Heart left ventricle (tissue), 16 donors: ENCODE measurements at regions not wholly inside any gene's neighbourhood (a gene's known extent, or its start where the extent isn't known, plus 50 kb on each side); places are given as distances from the start of the nearest gene placed in this dataset.
"Not testable (repeated sequence)": the region's sequence is repeated elsewhere in the genome, so short reads cannot be mapped to it uniquely, and the experiment has no call there.

Experiments
- ATAC-seq, 4 donors: fragments of 200-7000 bp; cut with Tn5 transposase; one replicate each; pipeline ENCODE4 v1.9.1; 2020 to 2022; ENCODE audit warnings: moderate library complexity in 4 of 4, mild to moderate bottlenecking in 3 of 4, moderate number of reproducible peaks in 1 of 4
- DNase-seq, 5 donors: peaks; one replicate each; pipeline ENCODE4 v3.0.0-alpha.2; 2020
- H3K27ac ChIP-seq, 12 donors: fragments of 200-600 bp; sonication (generic) in 4 of 12; one replicate each; pipeline versions ENCODE4 v1.5.0 to v1.8.0; 2016 to 2022; ENCODE audit warnings: mild to moderate bottlenecking in 2 of 12
- H3K27me3 ChIP-seq, 9 donors: fragments of 200-600 bp; sonication (generic) in 2 of 9; one replicate each; pipeline versions ENCODE4 v1.5.1 to v1.8.0; 2016 to 2022; ENCODE audit warnings: mild to moderate bottlenecking in 3 of 9
- H3K36me3 ChIP-seq, 9 donors: fragments of 200-600 bp; sonication (generic) in 2 of 9; one replicate each; pipeline versions ENCODE4 v1.5.0 to v1.8.0; 2018 to 2022; ENCODE audit warnings: mild to moderate bottlenecking in 2 of 9
- H3K4me1 ChIP-seq, 12 donors: fragments of 200-600 bp; sonication (generic) in 4 of 12; one replicate each; pipeline versions ENCODE4 v1.5.0 to v1.8.0; 2016 to 2022; ENCODE audit warnings: mild to moderate bottlenecking in 3 of 12
- H3K4me3 ChIP-seq, 12 donors: fragments of 200-600 bp; sonication (generic) in 4 of 12; one replicate each; pipeline versions ENCODE4 v1.5.0 to v1.8.0; 2017 to 2022; ENCODE audit warnings: mild to moderate bottlenecking in 9 of 12, moderate library complexity in 4 of 12
- H3K9me3 ChIP-seq, 12 donors: fragments of 200-600 bp; sonication (generic) in 4 of 12; one replicate each; pipeline versions ENCODE4 v1.5.0 to v1.8.0; 2016 to 2022; ENCODE audit warnings: mild to moderate bottlenecking in 1 of 12
- CTCF ChIP-seq, 12 donors: fragments of 200-600 bp; sonication (generic) in 4 of 12; IDR thresholded peaks; one replicate each; pipeline versions ENCODE4 v1.5.0 to v1.8.0; 2018 to 2022; ENCODE audit warnings: antibody characterized with exemption in 12 of 12, mild to moderate bottlenecking in 5 of 12
- POLR2A ChIP-seq, 2 donors: fragments of 450-650 bp; IDR thresholded peaks; one replicate each; pipeline ENCODE4 v1.6.1; 2017; ENCODE audit warnings: antibody characterized with exemption in 2 of 2, mild to moderate bottlenecking in 2 of 2, moderate library complexity in 2 of 2
- whole genome bisulfite sequencing, 4 donors: extraction: QIAGEN DNeasy Blood & Tissue Kit in 2 of 4; methylation state at CpG; one replicate each; pipeline versions ENCODE4 v1.1.5 to v1.1.7; 2013 to 2018; 5-methylcytosine and 5-hydroxymethylcytosine counted together
- intact Hi-C, 10 donors: fragments of 100-400 bp; cut with DNase I; formaldehyde crosslinking; loops; one replicate each; pipeline versions ENCODE4 v1.11.1 to v1.14.2; 2022
- donor health status: ischemic (EF 13 %, LVEDD 7.1; RV severe dilation, severe dysfunction).
- donor health status: healthy with polysubstance abuse.
- donor health status: DM: no; HTN: yes; CAD: no.
- donor health status: DM: no; HTN: no; CAD: no.
- donor health status: ischemic (EF 25% LVEDD 6.9; RV normal size, moderate dysfunction).
- donor health status: ischemic (EF 25% LVEDD 5.7; RV mildly dilated, moderate dysfunction).
- donor health status: healthy.
- donor health status: DM: yes; HTN: yes; CAD: no.
- donor health status: ischemic (EF 35%, LVEDD 5.7; RV mildly dilated, moderate dysfunction).
- donor health status: nonischemic (EF 11% LVEDD 7.7; RV severe dilation, severe dysfunction).
- donor health status: DM: yes; HTN: yes; CAD: no.
- donor health status: PGD.
- donor health status: ischemic (EF 29% LVEDD 5.4; RV normal size, mild dysfunction).
- donor health status: nonischemic (EF 23%, LVEDD 6.1; RV moderate dilation, normal function).

- intact Hi-C loops = no loop called here
- no peak overlapping the region for H3K27ac ChIP-seq
- no peak overlapping the region for H3K4me3 ChIP-seq
- no peak for ATAC-seq
- no peaks in the 10 kb centered on the region for H3K9me3 ChIP-seq
- H3K4me1 ChIP-seq = peaks cover 0 to 12% (median 0%) of the 10 kb centered on the region in 12 donors
- H3K36me3 ChIP-seq = no peaks in the 10 kb centered on the region
- peaks cover 0 to 6% (median 0%) of the 10 kb centered on the region in 9 donors for H3K27me3 ChIP-seq
- DNase-seq = no peak
- TF ChIP-seq CTCF (IDR thresholded peaks at IDR 0.05) = no peak
- no peak for TF ChIP-seq POLR2A (IDR thresholded peaks at IDR 0.05)
Measured at GRCh38 chr2:16182841-16183240, 242.5 kb downstream of the MYCN start.

- intact Hi-C loops, H3K9me3 ChIP-seq, H3K27me3 ChIP-seq, H3K4me3 ChIP-seq, H3K36me3 ChIP-seq, ATAC-seq, DNase-seq, H3K27ac ChIP-seq: not testable (repeated sequence)
- 95 to 100% (median 95%) methylated on average over 2 of the region's 2 CpGs for WGBS, 4 donors
- H3K4me1 ChIP-seq = peaks cover 0 to 12% (median 0%) of the 10 kb centered on the region in 12 donors
Measured at GRCh38 chr2:16182311-16182815, 242.0 kb downstream of the MYCN start.

- intact Hi-C loops = no loop called here
- Histone ChIP-seq H3K4me1 (peaks cover 0 to 12% (median 0%) of the 10 kb centered on the region in 12 donors), H3K9me3 (no peaks in the 10 kb centered on the region), H3K4me3 (no peak overlapping the region), H3K36me3 (no peaks in the 10 kb centered on the region), H3K27ac (no peak overlapping the region), H3K27me3 (peaks cover 0 to 6% (median 0%) of the 10 kb centered on the region in 9 donors)
- 89 to 95% (median 94%) methylated on average over 7 to 8 of the region's 8 CpGs for WGBS, 4 donors
- ATAC-seq = no peak
- no peak for DNase-seq
- TF ChIP-seq CTCF (IDR thresholded peaks at IDR 0.05) (no peak), POLR2A (IDR thresholded peaks at IDR 0.05) (no peak)
Measured at GRCh38 chr2:16181741-16182090, 241.4 kb downstream of the MYCN start.

- Histone ChIP-seq H3K36me3 (no peaks in the 10 kb centered on the region), H3K4me3 (no peak overlapping the region), H3K4me1 (peaks cover 0 to 12% (median 0%) of the 10 kb centered on the region in 12 donors), H3K9me3 (no peaks in the 10 kb centered on the region), H3K27me3 (peaks cover 0 to 6% (median 0%) of the 10 kb centered on the region in 9 donors), H3K27ac (no peak overlapping the region)
- TF ChIP-seq CTCF (IDR thresholded peaks at IDR 0.05) = no peak
- intact Hi-C loops = no loop called here
- 90 to 93% (median 90%) methylated on average over 11 to 12 of the region's 12 CpGs for WGBS, 4 donors
- DNase-seq = no peak
- ATAC-seq = peak in 1 of 4 donors; percentile 24
Measured at GRCh38 chr2:16181062-16181740, 240.9 kb downstream of the MYCN start.

- Histone ChIP-seq H3K4me3 (no peak overlapping the region), H3K27me3 (peaks cover 0 to 6% (median 0%) of the 10 kb centered on the region in 9 donors), H3K27ac (no peak overlapping the region), H3K9me3 (no peaks in the 10 kb centered on the region), H3K36me3 (no peaks in the 10 kb centered on the region), H3K4me1 (peaks cover 0 to 12% (median 0%) of the 10 kb centered on the region in 12 donors)
- TF ChIP-seq CTCF (IDR thresholded peaks at IDR 0.05) (no peak), POLR2A (IDR thresholded peaks at IDR 0.05) (no peak)
- ATAC-seq (no peak), DNase-seq (no peak)
- WGBS, 4 donors = 88 to 97% (median 93%) methylated on average over 6 of the region's 6 CpGs
- intact Hi-C loops = no loop called here
Measured at GRCh38 chr2:16180631-16181030, 240.3 kb downstream of the MYCN start.
